ENCODE measurements at regions not wholly inside any gene's neighbourhood (a gene's known extent, or its start where the extent isn't known, plus 50 kb on each side); places are given as distances from the start of the nearest gene placed in this dataset.
"Not testable (repeated sequence)": the region's sequence is repeated elsewhere in the genome, so short reads cannot be mapped to it uniquely, and the experiment has no call there.

- TF ChIP-seq CTCF, POLR2A (IDR thresholded peaks at IDR 0.05): not testable (repeated sequence)
These were observed 763.0 kb upstream of the TMEM132C start for GRCh38 chr12:127503996-127504395.

Measured in heart left ventricle (tissue), 13 donors.